ENCODE measurements at regions not wholly inside any gene's neighbourhood (a gene's known extent, or its start where the extent isn't known, plus 50 kb on each side); places are given as distances from the start of the nearest gene placed in this dataset.

GRCh38 chr3:31043184-31043819, 148.8 kb upstream of the GADL1 start:
- Histone ChIP-seq H3K9ac (ENCODE audit: extremely low read depth, insufficient read length, low read length) (no peak overlapping the region), H3K4me1 (ENCODE audit: insufficient read depth, low read length) (no peaks in the 10 kb centered on the region; the same call in 1 of the 2 replicates), H2BK15ac (ENCODE audit: low read depth, low read length) (no peak overlapping the region), H2BK120ac (ENCODE audit: low read depth, low read length, poor library complexity, severe bottlenecking) (no peak overlapping the region), H2AFZ (ENCODE audit: low read length) (no peak overlapping the region), H2BK5ac (ENCODE audit: insufficient read length, low read length) (no peak overlapping the region), H3K27ac (ENCODE audit: insufficient read length, low read depth, low read length) (no peak overlapping the region), H3K18ac (ENCODE audit: insufficient read length, low read depth, low read length) (no peak overlapping the region), H2AK5ac (ENCODE audit: insufficient read length, low read length) (no peak overlapping the region), H4K20me1 (ENCODE audit: control insufficient read depth, insufficient read depth, insufficient read length) (no peaks in the 10 kb centered on the region), H4K91ac (ENCODE audit: insufficient read length, low read depth, low read length) (no peak overlapping the region), H3K23ac (ENCODE audit: insufficient read length, low read depth, low read length) (no peak overlapping the region), H3K27me3 (ENCODE audit: insufficient read depth, low read length) (no peaks in the 10 kb centered on the region), H3K79me2 (ENCODE audit: insufficient read depth, low read length) (no peaks in the 10 kb centered on the region), H4K8ac (replicated peaks; ENCODE audit: insufficient read length, low read depth, low read length) (no peak overlapping the region), H3K56ac (ENCODE audit: insufficient read length, low read depth, low read length) (no peak overlapping the region), H4K5ac (ENCODE audit: insufficient read length, low read depth, low read length) (no peak overlapping the region), H3K14ac (ENCODE audit: insufficient read depth, low read length) (no peak overlapping the region), H3K23me2 (ENCODE audit: insufficient read length, low read depth, low read length, poor library complexity, severe bottlenecking) (no peaks in the 10 kb centered on the region), H3T11ph (ENCODE audit: low read length) (no peak overlapping the region), H2BK12ac (ENCODE audit: insufficient read length, low read depth, low read length) (no peak overlapping the region), H2BK20ac (ENCODE audit: low read depth, low read length, poor library complexity, severe bottlenecking) (no peak overlapping the region), H3K79me1 (ENCODE audit: insufficient read depth, low read depth, low read length, poor library complexity, severe bottlenecking) (no peaks in the 10 kb centered on the region), H3K9me3 (ENCODE audit: control insufficient read depth, low read depth, low read length) (peaks cover 8% of the 10 kb centered on the region), H3K4me2 (ENCODE audit: insufficient read depth, insufficient read length, low read length) (no peak overlapping the region), H3K4ac (ENCODE audit: low read depth, low read length) (no peak overlapping the region)
- H3K4me1 Mint-ChIP-seq: peaks cover 9 to 14% of the 10 kb centered on the region in 2 experiments
- no peak for DNase-seq
- H3K9me3 Mint-ChIP-seq: peaks cover 13 to 15% of the 10 kb centered on the region in 2 experiments
- no CpG with 5 or more reads among the region's 3 CpGs for WGBS (ENCODE audit: extremely low coverage, insufficient read length, low lambda C conversion rate)
- H3K27me3 Mint-ChIP-seq (ENCODE audit: low read depth): peaks cover 1% of the 10 kb centered on the region; the same call in 1 of the 2 replicates
- H3K36me3 Mint-ChIP-seq (ENCODE audit: insufficient read depth in 1 of 3, low read depth in 3 of 3): peaks cover 7 to 17% (median 12%) of the 10 kb centered on the region in 3 experiments; a peak in 5 of 7 replicates
- TF ChIP-seq CTCF (conservative IDR thresholded peaks at IDR 0.05): no peak
- no peak overlapping the region for H3K4me3 Mint-ChIP-seq
- no peak overlapping the region for H3K27ac Mint-ChIP-seq
